ENCODE measurements at regions not wholly inside any gene's neighbourhood (a gene's known extent, or its start where the extent isn't known, plus 50 kb on each side); places are given as distances from the start of the nearest gene placed in this dataset.

DNA sequence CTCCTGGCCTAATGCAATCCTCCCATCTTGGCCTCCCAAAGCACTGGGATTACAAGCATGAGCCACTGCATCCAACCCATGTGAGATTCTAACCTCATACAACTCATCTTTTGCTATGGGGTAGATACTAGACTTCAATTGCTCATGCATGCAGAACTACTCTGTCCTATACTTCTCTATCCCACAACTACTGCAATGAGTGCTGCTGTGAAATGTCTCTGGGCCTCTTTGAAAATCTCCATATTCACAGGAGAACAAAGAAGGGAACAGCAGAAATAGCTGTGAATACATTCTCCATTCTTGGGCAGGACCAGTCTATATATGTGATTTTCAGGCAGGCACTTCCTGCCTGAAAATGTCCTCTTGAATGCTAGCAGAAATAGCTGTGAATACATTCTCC lies 220.7 kb upstream of the GRIP1 start:
- H3K27ac ChIP-seq: peak overlapping the region; percentile 44; the same call in 1 of the 2 replicates
- TF ChIP-seq, protein P1, sequence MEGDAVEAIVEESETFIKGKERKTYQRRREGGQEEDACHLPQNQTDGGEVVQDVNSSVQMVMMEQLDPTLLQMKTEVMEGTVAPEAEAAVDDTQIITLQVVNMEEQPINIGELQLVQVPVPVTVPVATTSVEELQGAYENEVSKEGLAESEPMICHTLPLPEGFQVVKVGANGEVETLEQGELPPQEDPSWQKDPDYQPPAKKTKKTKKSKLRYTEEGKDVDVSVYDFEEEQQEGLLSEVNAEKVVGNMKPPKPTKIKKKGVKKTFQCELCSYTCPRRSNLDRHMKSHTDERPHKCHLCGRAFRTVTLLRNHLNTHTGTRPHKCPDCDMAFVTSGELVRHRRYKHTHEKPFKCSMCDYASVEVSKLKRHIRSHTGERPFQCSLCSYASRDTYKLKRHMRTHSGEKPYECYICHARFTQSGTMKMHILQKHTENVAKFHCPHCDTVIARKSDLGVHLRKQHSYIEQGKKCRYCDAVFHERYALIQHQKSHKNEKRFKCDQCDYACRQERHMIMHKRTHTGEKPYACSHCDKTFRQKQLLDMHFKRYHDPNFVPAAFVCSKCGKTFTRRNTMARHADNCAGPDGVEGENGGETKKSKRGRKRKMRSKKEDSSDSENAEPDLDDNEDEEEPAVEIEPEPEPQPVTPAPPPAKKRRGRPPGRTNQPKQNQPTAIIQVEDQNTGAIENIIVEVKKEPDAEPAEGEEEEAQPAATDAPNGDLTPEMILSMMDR (conservative IDR thresholded peaks at IDR 0.05): no peak

DNA sequence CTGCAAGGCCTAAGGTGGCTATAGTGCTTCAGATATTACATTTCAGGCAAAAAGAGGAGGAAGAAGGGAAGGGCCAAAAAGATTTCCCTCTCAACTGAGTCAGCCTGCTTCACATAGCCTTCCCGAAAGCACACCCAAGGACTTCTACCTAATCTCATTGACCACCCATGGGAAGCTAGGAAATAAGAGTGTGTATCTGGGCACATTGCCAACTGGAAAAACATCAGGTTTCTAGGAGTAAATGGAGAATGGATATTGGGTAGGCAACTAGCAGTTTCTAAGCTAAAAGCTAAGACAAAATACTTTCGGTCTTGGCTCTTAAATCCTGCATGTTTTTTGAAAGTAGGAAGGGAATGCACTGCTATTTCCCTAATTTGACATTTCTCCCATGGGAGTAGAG lies 221.7 kb upstream of the GRIP1 start:
- TF ChIP-seq, protein P1 (conservative IDR thresholded peaks at IDR 0.05): no peak
- H3K27ac ChIP-seq: no peak overlapping the region

DNA sequence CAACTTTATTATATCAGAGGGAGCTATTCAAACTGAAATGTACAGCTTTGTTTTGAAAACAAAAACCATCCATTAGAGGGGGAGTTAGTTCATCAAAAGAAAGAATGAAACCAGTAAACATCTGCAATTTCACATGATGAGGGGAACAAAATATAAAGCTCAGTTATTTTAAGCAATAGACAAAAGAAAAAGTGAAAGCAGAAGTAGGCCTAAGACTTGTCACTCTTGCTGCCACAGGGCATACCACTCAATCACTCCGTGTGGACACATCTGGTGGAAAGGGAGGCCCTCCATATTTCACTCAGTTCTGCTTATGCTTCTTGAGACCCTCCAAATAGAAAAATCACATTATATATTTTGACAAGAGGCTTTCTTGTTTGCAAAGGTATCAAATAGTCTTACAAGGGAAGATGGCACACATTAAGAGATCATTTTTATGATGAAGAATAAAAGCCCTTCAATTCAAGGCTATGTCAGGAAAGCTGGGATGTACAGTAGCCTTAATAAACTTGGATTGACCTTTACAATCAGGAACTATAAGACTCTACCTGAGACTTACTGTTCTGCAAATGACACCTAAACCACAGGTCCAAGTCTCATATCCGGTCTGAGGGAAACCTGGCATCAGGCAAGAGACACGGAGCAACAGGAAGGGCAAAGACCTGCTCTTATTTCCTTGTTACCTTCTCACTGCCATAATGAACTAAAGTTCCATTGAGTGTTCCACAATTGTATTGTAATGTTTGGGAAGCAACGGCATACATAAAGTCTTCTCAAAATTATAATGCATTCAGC lies 222.5 kb upstream of the GRIP1 start:
- H3K27ac ChIP-seq: no peak overlapping the region
- TF ChIP-seq, protein P1 (conservative IDR thresholded peaks at IDR 0.05): no peak

DNA sequence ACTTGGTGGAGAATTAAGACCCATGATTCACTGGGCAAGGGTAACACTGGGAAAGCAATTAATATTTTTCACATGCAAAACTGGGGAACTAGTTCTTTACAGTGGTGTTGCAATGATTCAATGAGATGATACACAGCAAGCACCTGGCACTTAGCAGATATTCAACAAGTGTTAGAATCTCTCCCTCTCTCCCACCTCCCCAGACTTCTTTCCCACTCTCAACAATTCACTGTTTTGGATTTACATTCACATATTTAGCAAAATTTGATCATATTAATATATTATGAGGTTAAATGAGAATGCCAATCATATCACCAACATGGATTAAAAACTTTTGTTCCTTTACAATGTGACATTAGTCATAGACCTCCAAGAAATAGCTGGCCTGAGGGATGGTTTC lies 223.1 kb upstream of the GRIP1 start:
- no peak overlapping the region for H3K27ac ChIP-seq
- TF ChIP-seq, protein P1 (conservative IDR thresholded peaks at IDR 0.05): no peak

DNA sequence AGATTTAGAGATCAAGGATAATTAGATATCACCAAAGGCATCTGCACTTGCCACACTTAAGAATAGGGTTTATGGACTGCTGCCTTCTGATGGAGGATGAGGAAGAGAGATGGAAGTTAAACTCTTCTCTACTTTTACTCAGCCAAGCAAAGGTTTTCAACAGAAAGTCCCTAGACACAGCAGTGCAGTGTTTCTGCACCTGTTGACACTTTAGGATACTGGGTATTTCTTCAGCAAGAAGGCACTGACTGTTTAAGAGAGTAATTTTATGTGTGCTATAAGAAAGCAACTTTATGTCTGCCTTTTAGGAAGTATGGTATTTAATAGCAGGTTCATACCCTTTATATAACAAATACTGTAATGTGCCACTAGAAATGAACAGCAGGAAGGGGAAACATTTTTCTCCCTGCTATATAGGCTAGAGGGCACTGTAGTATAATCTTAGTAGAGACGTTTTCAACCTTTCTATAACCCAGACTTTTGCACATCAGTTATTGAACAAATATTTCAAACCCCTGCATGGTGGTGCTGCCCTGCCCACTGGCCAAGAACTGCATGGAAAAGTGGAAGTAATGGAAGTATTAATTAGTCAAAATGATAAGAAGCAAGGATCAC lies 225.0 kb upstream of the GRIP1 start:
- no peak overlapping the region for H3K27ac ChIP-seq
- TF ChIP-seq, protein P1 (conservative IDR thresholded peaks at IDR 0.05): peak; percentile 76

DNA sequence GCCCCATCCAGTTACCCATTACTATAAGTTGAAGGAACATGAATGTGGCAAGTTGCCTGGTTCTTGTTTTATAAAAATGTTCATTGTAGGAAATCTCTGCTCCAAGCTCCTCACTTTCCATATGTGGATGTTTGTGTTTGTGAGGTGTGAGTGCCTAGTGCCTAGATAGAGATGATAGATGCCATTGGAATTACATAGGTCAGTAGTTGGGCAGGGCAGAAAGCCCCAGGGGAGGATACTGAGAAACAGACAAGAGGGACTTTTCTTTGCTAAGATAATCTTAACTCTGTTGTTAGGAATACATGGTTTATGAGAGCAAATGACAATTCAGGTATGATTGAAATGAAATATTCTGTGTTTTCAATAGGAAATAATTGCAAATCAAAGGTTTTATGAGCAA lies 226.3 kb upstream of the GRIP1 start:
- no peak overlapping the region for H3K27ac ChIP-seq
- TF ChIP-seq, protein P1 (conservative IDR thresholded peaks at IDR 0.05): no peak

DNA sequence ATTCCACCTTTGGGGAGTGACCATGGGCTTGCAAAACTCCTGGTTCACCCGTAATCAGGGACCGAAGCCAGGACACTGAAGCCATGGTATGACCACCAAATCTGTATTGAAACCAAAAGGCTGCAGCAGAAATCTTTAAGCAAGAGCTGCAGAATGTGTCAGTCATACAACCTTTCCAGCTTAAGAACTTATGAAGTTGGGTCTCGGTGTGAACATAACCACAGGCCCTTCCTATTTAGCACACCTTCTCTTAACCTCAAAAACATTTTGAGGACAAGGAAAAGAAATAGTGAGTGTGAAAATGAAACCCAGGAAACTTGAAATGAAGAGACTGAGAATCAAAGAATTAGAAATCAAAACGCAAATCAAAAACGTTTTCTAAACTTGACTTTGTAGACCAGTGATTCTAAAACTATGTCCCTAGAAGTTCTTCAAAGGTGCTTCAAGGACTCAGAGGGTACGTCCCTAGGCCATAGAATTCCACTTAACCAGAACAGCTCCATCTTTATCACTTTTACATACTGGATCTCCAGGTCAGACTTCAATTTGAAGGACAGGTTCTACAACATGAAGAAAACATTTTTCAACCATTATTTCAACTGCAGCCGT lies 231.6 kb upstream of the GRIP1 start:
- TF ChIP-seq, protein P1 (conservative IDR thresholded peaks at IDR 0.05): no peak
- H3K27ac ChIP-seq: no peak overlapping the region

All from VCaP (cell line).